Breast epithelium (tissue), 4 donors: ENCODE measurements at regions not wholly inside any gene's neighbourhood (a gene's known extent, or its start where the extent isn't known, plus 50 kb on each side); places are given as distances from the start of the nearest gene placed in this dataset.

ENCODE experiments used
- DNase-seq, 2 donors: peaks; one replicate each; pipeline ENCODE4 v3.0.0-alpha.2; 2019; ENCODE audit warnings: low spot score in 2 of 2
- H3K27ac ChIP-seq, 2 donors: fragments of 200-600 bp; sonication (generic) in 1 of 2; one replicate each; pipeline ENCODE4 v1.5.1; 2016 to 2019; ENCODE audit warnings: mild to moderate bottlenecking in 1 of 2
- H3K27me3 ChIP-seq, 2 donors: fragments of 200-600 bp; sonication (generic) in 1 of 2; one replicate each; pipeline versions ENCODE4 v1.5.1 to v1.6.0; 2017 to 2019; ENCODE audit warnings: control low read depth in 1 of 2, mild to moderate bottlenecking in 1 of 2
- H3K36me3 ChIP-seq: fragments of 200-600 bp; one replicate; pipeline ENCODE4 v1.5.1; 2019
- H3K4me1 ChIP-seq, 2 donors: fragments of 200-600 bp; sonication (generic); one replicate each; pipeline ENCODE4 v1.5.1; 2016 to 2019; ENCODE audit warnings: control low read depth in 1 of 2
- H3K4me3 ChIP-seq, 3 donors: fragments of 200-600 bp; sonication (generic); 1 replicate in 2 of 3; 2 replicates in 1 of 3; pipeline ENCODE4 v1.5.1; 2016 to 2019; ENCODE audit warnings: mild to moderate bottlenecking in 3 of 3, moderate library complexity in 2 of 3
- H3K9me3 ChIP-seq, 2 donors: fragments of 200-600 bp; sonication (generic) in 1 of 2; one replicate each; pipeline ENCODE4 v1.5.1; 2016 to 2019; ENCODE audit warnings: control low read depth in 1 of 2
- POLR2A ChIP-seq: fragments of 450-650 bp; IDR thresholded peaks from one replicate; pipeline ENCODE4 v1.6.1; 2016; ENCODE audit warnings: antibody characterized with exemption, mild to moderate bottlenecking, moderate library complexity
- POLR2AphosphoS5 ChIP-seq, 3 donors: sonication (generic); formaldehyde crosslinking; IDR thresholded peaks; one replicate each; pipeline ENCODE4 v1.6.1; 2017; ENCODE audit warnings: antibody characterized with exemption in 3 of 3
- intact Hi-C: fragments of 100-400 bp; cut with DNase I; formaldehyde crosslinking; loops from one replicate; pipeline ENCODE4 v1.15.1; 2023; ENCODE audit warnings: low total_unique reads
- TF ChIP-seq, protein P1 (sequence below), 3 donors: fragments of 450-650 bp; IDR thresholded peaks; one replicate each; pipeline ENCODE4 v1.5.1; 2016 to 2017; ENCODE audit warnings: antibody characterized with exemption in 3 of 3, mild to moderate bottlenecking in 3 of 3, moderate library complexity in 3 of 3

DNA sequence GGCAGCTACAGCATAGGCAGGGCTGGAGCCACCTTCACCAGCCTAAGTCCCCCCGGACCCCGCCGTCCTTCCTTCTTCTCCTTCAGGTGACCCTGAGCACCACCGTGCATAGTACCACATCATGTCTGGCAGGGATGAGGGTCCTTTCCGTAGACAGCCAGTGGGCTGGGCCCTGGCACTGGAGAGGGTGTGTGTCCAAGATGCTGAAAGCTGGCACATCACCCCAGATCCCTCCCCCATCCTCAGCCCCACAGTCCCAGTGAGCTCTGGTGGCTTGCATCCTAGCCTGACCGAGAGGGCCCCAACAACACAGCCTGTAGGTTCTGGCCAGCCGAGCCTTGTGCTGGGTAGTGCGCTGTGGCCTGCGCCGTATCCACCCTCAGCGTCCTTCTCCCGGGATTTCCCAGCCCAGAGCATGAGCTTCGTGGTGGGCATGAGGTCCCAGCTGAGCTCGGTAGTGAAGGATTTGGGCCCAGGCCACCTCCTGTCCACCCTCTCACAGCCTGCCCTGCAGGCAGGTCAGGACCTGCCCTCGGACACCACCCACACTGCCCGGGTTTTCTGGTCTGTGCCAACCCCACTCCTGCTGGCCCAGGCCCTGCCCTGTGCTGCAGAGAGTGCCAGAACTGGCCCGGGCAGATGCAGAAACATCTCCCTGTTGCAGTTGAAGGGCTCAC lies 1124.3 kb downstream of the BRD1 start:
- TF ChIP-seq POLR2A (no peak), POLR2AphosphoS5 (IDR thresholded peaks at IDR 0.05) (no peak)
- TF ChIP-seq, protein P1, sequence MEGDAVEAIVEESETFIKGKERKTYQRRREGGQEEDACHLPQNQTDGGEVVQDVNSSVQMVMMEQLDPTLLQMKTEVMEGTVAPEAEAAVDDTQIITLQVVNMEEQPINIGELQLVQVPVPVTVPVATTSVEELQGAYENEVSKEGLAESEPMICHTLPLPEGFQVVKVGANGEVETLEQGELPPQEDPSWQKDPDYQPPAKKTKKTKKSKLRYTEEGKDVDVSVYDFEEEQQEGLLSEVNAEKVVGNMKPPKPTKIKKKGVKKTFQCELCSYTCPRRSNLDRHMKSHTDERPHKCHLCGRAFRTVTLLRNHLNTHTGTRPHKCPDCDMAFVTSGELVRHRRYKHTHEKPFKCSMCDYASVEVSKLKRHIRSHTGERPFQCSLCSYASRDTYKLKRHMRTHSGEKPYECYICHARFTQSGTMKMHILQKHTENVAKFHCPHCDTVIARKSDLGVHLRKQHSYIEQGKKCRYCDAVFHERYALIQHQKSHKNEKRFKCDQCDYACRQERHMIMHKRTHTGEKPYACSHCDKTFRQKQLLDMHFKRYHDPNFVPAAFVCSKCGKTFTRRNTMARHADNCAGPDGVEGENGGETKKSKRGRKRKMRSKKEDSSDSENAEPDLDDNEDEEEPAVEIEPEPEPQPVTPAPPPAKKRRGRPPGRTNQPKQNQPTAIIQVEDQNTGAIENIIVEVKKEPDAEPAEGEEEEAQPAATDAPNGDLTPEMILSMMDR (IDR thresholded peaks at IDR 0.05): no peak
- peaks cover 0 to 12% of the 10 kb centered on the region in 2 donors for H3K4me1 ChIP-seq
- H3K4me3 ChIP-seq: no peak overlapping the region
- DNase-seq: no peak
- intact Hi-C loops: no loop called here
- no peaks in the 10 kb centered on the region for H3K36me3 ChIP-seq
- no peaks in the 10 kb centered on the region for H3K27me3 ChIP-seq
- H3K27ac ChIP-seq: peak overlapping the region; percentile 58 to 81
- H3K9me3 ChIP-seq: no peaks in the 10 kb centered on the region

GRCh38 chr22:48702573-48703264 lies 1125.0 kb downstream of the BRD1 start:
- intact Hi-C loops: no loop called here
- DNase-seq: peak in 1 of 2 donors; percentile 87
- H3K27me3 ChIP-seq: no peaks in the 10 kb centered on the region
- H3K36me3 ChIP-seq: no peaks in the 10 kb centered on the region
- no peak overlapping the region for H3K4me3 ChIP-seq
- peak overlapping the region; percentile 77 to 81 for H3K27ac ChIP-seq
- peaks cover 0 to 12% of the 10 kb centered on the region in 2 donors for H3K4me1 ChIP-seq
- no peaks in the 10 kb centered on the region for H3K9me3 ChIP-seq
- TF ChIP-seq POLR2AphosphoS5 (IDR thresholded peaks at IDR 0.05) (peak in 2 of 3 donors; percentile 12 to 74), POLR2A (no peak)

DNA sequence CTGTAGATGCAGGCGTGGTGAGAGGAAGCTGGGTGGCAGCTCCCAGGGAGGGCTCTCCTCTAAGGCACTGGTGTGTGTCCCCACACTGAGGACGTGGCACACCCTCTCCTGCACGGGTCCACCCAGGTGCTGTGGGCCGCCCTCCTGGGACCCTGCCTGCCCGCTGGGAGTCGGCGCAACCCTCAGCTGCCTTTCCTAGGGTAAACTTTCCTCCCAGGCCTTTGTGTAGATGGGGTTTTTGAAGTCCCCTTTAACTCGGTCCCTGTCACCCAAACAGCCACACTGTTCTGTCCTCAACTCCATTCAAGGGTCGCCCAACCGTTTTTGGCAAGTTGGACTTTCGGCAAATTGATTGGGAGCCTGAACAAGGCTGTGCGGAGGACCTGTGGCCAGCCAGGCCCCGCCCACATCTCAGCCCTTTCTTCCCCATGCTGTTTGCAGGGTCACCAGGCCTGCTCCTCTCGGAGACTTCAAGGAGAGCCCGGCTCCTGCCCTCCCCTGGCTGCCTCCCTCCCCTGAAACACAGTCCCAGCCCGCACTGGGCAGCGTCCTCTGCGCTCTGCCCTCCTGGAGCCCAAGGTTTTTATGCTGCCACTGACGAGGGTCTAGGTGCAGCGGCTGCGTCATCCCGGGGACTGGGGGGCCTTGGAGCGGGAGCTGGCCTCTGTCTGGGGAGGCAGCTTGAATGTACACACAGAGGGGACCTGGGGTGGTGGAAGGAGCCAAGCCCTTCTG lies 1126.2 kb downstream of the BRD1 start:
- Histone ChIP-seq H3K9me3 (no peaks in the 10 kb centered on the region), H3K27me3 (no peaks in the 10 kb centered on the region), H3K27ac (peak overlapping the region in 1 of 2 donors; percentile 81), H3K36me3 (no peaks in the 10 kb centered on the region), H3K4me1 (peaks cover 0 to 12% of the 10 kb centered on the region in 2 donors), H3K4me3 (no peak overlapping the region)
- TF ChIP-seq, protein P1 (IDR thresholded peaks at IDR 0.05): no peak
- no peak for TF ChIP-seq POLR2AphosphoS5 (IDR thresholded peaks at IDR 0.05)
- no peak for TF ChIP-seq POLR2A
- intact Hi-C loops: no loop called here
- no peak for DNase-seq

GRCh38 chr22:48700566-48701295 lies 1126.9 kb downstream of the BRD1 start:
- TF ChIP-seq POLR2AphosphoS5 (IDR thresholded peaks at IDR 0.05): no peak
- TF ChIP-seq POLR2A: no peak
- TF ChIP-seq, protein P1 (IDR thresholded peaks at IDR 0.05): no peak
- intact Hi-C loops: no loop called here
- Histone ChIP-seq H3K36me3 (no peaks in the 10 kb centered on the region), H3K4me3 (no peak overlapping the region), H3K9me3 (no peaks in the 10 kb centered on the region), H3K27me3 (no peaks in the 10 kb centered on the region), H3K4me1 (peaks cover 0 to 12% of the 10 kb centered on the region in 2 donors), H3K27ac (no peak overlapping the region)
- no peak for DNase-seq

GRCh38 chr22:48700180-48700565 lies 1127.5 kb downstream of the BRD1 start:
- H3K4me1 ChIP-seq: peaks cover 0 to 8% of the 10 kb centered on the region in 2 donors
- no peaks in the 10 kb centered on the region for H3K9me3 ChIP-seq
- no peak overlapping the region for H3K4me3 ChIP-seq
- no peak for DNase-seq
- TF ChIP-seq POLR2A (no peak), POLR2AphosphoS5 (IDR thresholded peaks at IDR 0.05) (no peak)
- TF ChIP-seq, protein P1 (IDR thresholded peaks at IDR 0.05): no peak
- no peak overlapping the region for H3K27ac ChIP-seq
- intact Hi-C loops: no loop called here
- H3K27me3 ChIP-seq: no peaks in the 10 kb centered on the region
- no peaks in the 10 kb centered on the region for H3K36me3 ChIP-seq
